Esophagus squamous epithelium (tissue), 4 donors: ENCODE measurements at regions not wholly inside any gene's neighbourhood (a gene's known extent, or its start where the extent isn't known, plus 50 kb on each side); places are given as distances from the start of the nearest gene placed in this dataset.

Source experiments
- CTCF ChIP-seq, 6 experiments: fragments of 450-650 bp in 4 of 6; fragments of 200-600 bp in 2 of 6; sonication (generic) in 2 of 6; IDR thresholded peaks; one replicate each; pipeline ENCODE4 v1.5.1; 2016 to 2019; ENCODE audit warnings: antibody characterized with exemption in 6 of 6, mild to moderate bottlenecking in 4 of 6, moderate library complexity in 4 of 6
- POLR2A ChIP-seq, 4 donors: fragments of 450-650 bp; IDR thresholded peaks; one replicate each; pipeline ENCODE4 v1.6.1; 2017; ENCODE audit warnings: antibody characterized with exemption in 4 of 4, mild to moderate bottlenecking in 4 of 4, moderate library complexity in 3 of 4

- TF ChIP-seq CTCF (IDR thresholded peaks at IDR 0.05) (no peak), POLR2A (IDR thresholded peaks at IDR 0.05) (no peak)
Measured at GRCh38 chr3:181886676-181887075, 175.0 kb downstream of the SOX2 start.
